Urothelium cell line (cell line): ENCODE measurements at regions not wholly inside any gene's neighbourhood (a gene's known extent, or its start where the extent isn't known, plus 50 kb on each side); places are given as distances from the start of the nearest gene placed in this dataset.

Source experiments
- DNase-seq: peaks from one replicate; pipeline ENCODE4 v3.0.0; 2011; ENCODE audit warnings: low spot score, mixed read lengths
- FAIRE-seq: peaks from 2 replicates; lab custom pipeline; 2011; peaks lifted over from hg19 to GRCh38; lab: Jason Lieb, UNC

GRCh38 chr1:218123968-218124367 is 161.1 kb upstream of the RRP15 start:
- FAIRE-seq (no peak), DNase-seq (no peak)

DNA sequence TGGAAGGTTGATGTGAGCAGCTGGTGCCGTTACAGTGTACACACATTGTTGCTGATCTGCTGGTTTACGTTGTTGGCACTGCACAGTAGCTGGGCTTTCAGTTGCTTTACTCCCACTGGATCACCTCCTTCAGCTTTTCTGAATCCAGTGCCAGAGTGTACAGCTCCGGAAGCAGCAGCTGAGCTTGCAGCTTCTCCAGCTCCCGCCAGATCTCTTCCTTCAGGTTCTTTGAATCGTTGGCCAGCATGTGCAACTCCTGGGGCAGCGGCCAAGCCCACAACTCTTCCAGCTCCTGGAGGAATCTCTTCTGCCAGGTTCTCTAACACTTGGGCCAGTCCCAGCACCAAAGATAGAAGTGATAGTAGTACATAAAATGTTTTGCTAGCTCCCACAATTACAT is 149.7 kb upstream of the RRP15 start:
- FAIRE-seq (no peak), DNase-seq (no peak)

- FAIRE-seq (no peak), DNase-seq (no peak)
Measured at GRCh38 chr1:218139761-218140160, 145.3 kb upstream of the RRP15 start.

DNA sequence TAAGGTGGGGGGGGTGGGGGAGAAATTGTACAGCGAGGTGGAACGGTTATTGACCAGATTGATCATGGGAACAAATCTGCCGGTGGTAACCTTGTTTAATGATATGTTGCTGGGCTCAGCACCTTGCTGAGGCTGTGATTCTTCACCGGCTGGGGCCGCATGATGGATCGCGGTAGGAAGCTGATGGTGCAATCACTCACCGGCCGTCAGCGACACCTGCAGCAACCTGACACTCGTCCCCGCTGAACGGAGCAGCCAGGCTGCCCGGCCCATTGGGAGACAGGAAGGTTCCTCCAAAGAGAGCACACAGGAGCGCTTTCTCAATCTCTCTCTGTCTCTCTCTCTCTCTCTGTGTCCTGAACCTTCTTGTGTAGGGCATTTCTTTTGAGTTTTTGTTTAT is 128.5 kb upstream of the RRP15 start:
- DNase-seq (no peak), FAIRE-seq (no peak)

DNA sequence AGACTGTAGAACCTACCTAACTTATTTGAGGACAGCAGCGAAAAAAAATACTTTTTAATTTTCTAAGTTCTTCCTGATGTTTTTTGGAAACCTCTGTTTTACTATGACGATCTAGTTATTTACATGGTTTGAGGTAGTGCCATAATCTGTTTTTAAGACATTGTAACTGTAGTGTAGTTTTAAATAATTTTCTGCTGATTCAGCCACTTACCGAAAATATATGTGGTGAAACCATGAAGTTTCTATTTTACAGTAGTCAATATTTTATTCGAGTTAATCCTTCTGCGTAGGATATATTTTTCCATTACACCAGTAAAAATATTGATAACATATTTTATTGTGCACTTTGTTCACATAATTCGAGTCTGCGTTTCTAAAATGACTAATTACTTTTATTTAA is 121.7 kb upstream of the RRP15 start:
- no peak for DNase-seq
- FAIRE-seq: no peak

- no peak for DNase-seq
- no peak for FAIRE-seq
Measured at GRCh38 chr1:218164111-218164929, 120.8 kb upstream of the RRP15 start.

GRCh38 chr1:218164930-218165700 is 120.0 kb upstream of the RRP15 start:
- DNase-seq: no peak
- FAIRE-seq: no peak

DNA sequence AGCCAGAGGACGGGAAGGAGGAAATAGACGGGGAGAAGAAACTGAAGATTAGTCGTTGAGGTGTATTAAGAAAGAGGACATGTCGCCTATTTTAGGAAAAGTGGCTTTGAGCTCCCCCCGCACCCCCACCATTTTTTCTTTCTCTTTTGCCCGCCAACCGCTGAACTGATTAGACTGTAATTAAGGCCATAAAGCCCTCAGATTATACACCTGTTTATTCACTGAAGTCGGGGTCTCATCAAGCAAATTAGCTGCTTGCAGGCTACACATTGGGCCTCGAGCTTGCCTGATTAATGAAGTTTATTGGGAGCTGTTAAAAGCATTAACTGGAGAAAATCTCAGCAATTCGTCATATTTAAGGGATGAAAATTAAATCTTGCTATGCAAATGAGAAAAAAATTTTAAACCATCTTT is 119.4 kb upstream of the RRP15 start:
- no peak for DNase-seq

GRCh38 chr1:218166268-218166945 is 118.7 kb upstream of the RRP15 start:
- FAIRE-seq (no peak), DNase-seq (no peak)

More for the DNA sequence above, 119.4 kb upstream of the RRP15 start:
- no peak for FAIRE-seq

- FAIRE-seq (no peak), DNase-seq (peak; percentile 11)
Measured at GRCh38 chr1:218171302-218171893, 113.7 kb upstream of the RRP15 start.

- FAIRE-seq (no peak), DNase-seq (no peak)
Measured at GRCh38 chr1:218182455-218182854, 102.6 kb upstream of the RRP15 start.

- DNase-seq (no peak), FAIRE-seq (no peak)
Measured at GRCh38 chr1:218200979-218201378, 84.1 kb upstream of the RRP15 start.

DNA sequence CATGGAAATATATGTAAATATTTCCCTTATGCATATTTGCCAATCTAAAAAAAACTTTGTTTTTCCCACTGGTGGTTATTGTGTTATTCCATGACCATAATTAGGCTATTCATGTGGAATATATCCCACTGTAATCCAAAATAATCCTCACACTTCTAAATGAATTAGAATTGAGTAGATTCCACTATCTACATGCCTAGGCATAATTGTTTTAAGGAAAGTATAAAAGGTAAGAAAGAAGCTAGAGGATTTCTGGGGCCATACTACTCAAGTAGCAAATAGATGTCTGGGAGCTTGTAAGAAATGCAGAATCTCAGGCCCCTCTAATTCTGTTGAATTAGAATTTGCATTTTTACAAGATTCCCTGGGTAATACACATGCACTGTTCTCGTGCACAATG is 83.5 kb upstream of the RRP15 start:
- DNase-seq (no peak), FAIRE-seq (no peak)

GRCh38 chr1:218205721-218206120 is 79.4 kb upstream of the RRP15 start:
- FAIRE-seq: no peak

DNA sequence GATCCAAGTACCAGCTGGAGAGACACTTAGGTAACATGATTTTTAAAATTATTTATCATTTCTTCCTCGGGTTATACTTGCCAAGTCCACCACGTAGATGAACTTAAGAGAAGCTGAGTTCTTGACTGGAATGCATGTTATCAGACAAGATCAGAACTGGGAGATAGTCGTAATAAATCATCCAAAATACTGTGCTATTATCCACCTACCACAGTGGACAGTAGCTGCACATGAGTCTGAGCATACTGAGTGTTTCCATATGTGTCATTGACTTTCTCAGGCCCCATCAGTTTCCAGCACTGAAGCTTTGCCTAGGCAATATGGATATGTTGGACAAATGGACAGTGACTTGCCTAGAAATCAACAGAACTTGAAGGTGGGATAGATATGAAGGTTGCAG is 77.9 kb upstream of the RRP15 start:
- peak; percentile 5 for FAIRE-seq
- DNase-seq: no peak

More at GRCh38 chr1:218205721-218206120, 79.4 kb upstream of the RRP15 start:
- DNase-seq: no peak

GRCh38 chr1:218209351-218209861 is 75.7 kb upstream of the RRP15 start:
- FAIRE-seq (no peak), DNase-seq (peak; percentile 25)

- FAIRE-seq (no peak), DNase-seq (no peak)
Measured at GRCh38 chr1:218211241-218211640, 73.9 kb upstream of the RRP15 start.

- DNase-seq (no peak), FAIRE-seq (no peak)
Measured at GRCh38 chr1:218217040-218217439, 68.1 kb upstream of the RRP15 start.

- no peak for FAIRE-seq
- DNase-seq: no peak
Measured at GRCh38 chr1:218219460-218219859, 65.6 kb upstream of the RRP15 start.

GRCh38 chr1:218224101-218224500 is 61.0 kb upstream of the RRP15 start:
- DNase-seq (no peak), FAIRE-seq (no peak)

DNA sequence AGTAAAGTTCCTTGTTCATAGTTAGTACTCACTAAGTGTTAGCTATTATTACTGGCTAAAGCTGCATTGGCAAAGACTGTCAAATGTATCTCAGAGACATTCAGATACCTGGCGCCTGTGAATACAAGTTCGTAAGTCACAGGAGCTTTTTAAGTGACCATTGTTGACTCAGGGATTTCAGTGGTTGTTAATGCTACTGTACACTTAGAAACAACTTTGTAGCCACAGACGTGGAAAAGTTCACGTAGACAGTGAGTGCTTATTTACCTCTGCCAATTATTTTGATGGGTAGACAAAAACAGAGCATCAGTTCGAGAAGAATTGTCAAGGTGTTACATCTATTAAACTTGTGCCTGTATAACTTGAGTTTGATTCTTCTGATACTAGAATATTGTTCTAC is 59.1 kb upstream of the RRP15 start:
- no peak for DNase-seq
- FAIRE-seq: no peak
